ENCODE measurements at regions not wholly inside any gene's neighbourhood (a gene's known extent, or its start where the extent isn't known, plus 50 kb on each side); places are given as distances from the start of the nearest gene placed in this dataset.

GRCh38 chr16:24463196-24463945 lies 76.0 kb upstream of the RBBP6 start:
- TF ChIP-seq EZH2 (IDR thresholded peaks at IDR 0.05; ENCODE audit: borderline replicate concordance, control insufficient read depth, low read depth, low read length) (no peak), CTCF (IDR thresholded peaks at IDR 0.05 in 2 of 3, conservative IDR thresholded peaks at IDR 0.05 in 1 of 3; ENCODE audit: control insufficient read depth in 2 of 3, extremely low read depth in 1 of 3, insufficient read depth in 1 of 3, low read depth in 3 of 3, low read length in 3 of 3) (no peak), POLR2A (IDR thresholded peaks at IDR 0.05; ENCODE audit: low read depth, low read length) (no peak), ZNF687 (IDR thresholded peaks at IDR 0.05) (no peak), CREB1 (IDR thresholded peaks at IDR 0.05; ENCODE audit: low read depth) (no peak), RAD21 (IDR thresholded peaks at IDR 0.05; ENCODE audit: insufficient read depth, low read depth, low read length) (no peak), ZZZ3 (IDR thresholded peaks at IDR 0.05; ENCODE audit: control insufficient read depth, insufficient read length, low read depth) (no peak), USF1 (IDR thresholded peaks at IDR 0.05; ENCODE audit: borderline replicate concordance, extremely low read length, insufficient read depth, low read depth, low read length) (no peak), DPF2 (IDR thresholded peaks at IDR 0.05) (no peak), JUND (IDR thresholded peaks at IDR 0.05; ENCODE audit: low read depth, low read length) (no peak), TARDBP (IDR thresholded peaks at IDR 0.05; ENCODE audit: borderline replicate concordance) (no peak), BHLHE40 (IDR thresholded peaks at IDR 0.05; ENCODE audit: borderline replicate concordance in 1 of 2, low read depth in 2 of 2, low read length in 1 of 2) (no peak)

Measured in GM12878 (cell line).